ENCODE measurements at regions not wholly inside any gene's neighbourhood (a gene's known extent, or its start where the extent isn't known, plus 50 kb on each side); places are given as distances from the start of the nearest gene placed in this dataset.
A peak's percentile ranks its signal among the peaks of the same experiment; 100 is the strongest.

- Histone ChIP-seq H3K27ac (ENCODE audit: low read length) (no peak overlapping the region; the same call in 1 of the 2 replicates), H3K4me3 (ENCODE audit: low read depth in 2 of 2, low read length in 2 of 2) (no peak overlapping the region), H3K27me3 (ENCODE audit: control insufficient read depth, insufficient read depth, low read length) (no peaks in the 10 kb centered on the region), H3K9me3 (ENCODE audit: control insufficient read depth, insufficient read depth, low read depth, low read length) (no peaks in the 10 kb centered on the region), H3K36me3 (ENCODE audit: control insufficient read depth, insufficient read depth, low read length) (no peaks in the 10 kb centered on the region; the same call in 1 of the 2 replicates), H3K4me1 (ENCODE audit: control insufficient read depth, insufficient read depth, low read length) (peaks cover 12% of the 10 kb centered on the region)
- TF ChIP-seq REST (IDR thresholded peaks at IDR 0.05; ENCODE audit: insufficient read depth in 1 of 2, low read depth in 2 of 2, low read length in 1 of 2) (no peak), POLR2AphosphoS5 (IDR thresholded peaks at IDR 0.05; ENCODE audit: low read depth, low read length) (no peak), TCF7L2 (IDR thresholded peaks at IDR 0.05; ENCODE audit: low read depth, low read length) (no peak), SIN3A (IDR thresholded peaks at IDR 0.05; ENCODE audit: borderline replicate concordance, insufficient read depth, low read depth, low read length) (no peak)
- TF ChIP-seq, protein P1, sequence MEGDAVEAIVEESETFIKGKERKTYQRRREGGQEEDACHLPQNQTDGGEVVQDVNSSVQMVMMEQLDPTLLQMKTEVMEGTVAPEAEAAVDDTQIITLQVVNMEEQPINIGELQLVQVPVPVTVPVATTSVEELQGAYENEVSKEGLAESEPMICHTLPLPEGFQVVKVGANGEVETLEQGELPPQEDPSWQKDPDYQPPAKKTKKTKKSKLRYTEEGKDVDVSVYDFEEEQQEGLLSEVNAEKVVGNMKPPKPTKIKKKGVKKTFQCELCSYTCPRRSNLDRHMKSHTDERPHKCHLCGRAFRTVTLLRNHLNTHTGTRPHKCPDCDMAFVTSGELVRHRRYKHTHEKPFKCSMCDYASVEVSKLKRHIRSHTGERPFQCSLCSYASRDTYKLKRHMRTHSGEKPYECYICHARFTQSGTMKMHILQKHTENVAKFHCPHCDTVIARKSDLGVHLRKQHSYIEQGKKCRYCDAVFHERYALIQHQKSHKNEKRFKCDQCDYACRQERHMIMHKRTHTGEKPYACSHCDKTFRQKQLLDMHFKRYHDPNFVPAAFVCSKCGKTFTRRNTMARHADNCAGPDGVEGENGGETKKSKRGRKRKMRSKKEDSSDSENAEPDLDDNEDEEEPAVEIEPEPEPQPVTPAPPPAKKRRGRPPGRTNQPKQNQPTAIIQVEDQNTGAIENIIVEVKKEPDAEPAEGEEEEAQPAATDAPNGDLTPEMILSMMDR (IDR thresholded peaks at IDR 0.05) = no peak
- CTCF ChIA-PET = interaction anchor here (0.6 kb wide), 1 partner anchor 10 kb away, joined by 3 read pairs; no protein-coding TSS in a partner anchor
- in situ Hi-C loops (cut with HindIII; ENCODE audit: low pct_unique_long_range_greater_than_20kb, low sequenced_read_pairs) (no loop called here), intact Hi-C loops (cut with micrococcal nuclease; ENCODE audit: unreplicated experiment) (no loop called here)
- POLR2A ChIA-PET = no interaction called here
- no TSS peak for BruUV-seq (replicated peaks)
- ATAC-seq = no peak
- DNase-seq (ENCODE audit: low read depth, low spot score) = no peak
These were observed 211.9 kb downstream of the SOCS6 start for GRCh38 chr18:70500748-70501147.

- no TSS peak for BruUV-seq (replicated peaks)
- POLR2A ChIA-PET = no interaction called here
- Histone ChIP-seq H3K27ac (ENCODE audit: low read length) (peak overlapping the region; percentile 83), H3K4me3 (ENCODE audit: low read depth in 2 of 2, low read length in 2 of 2) (no peak overlapping the region), H3K9me3 (ENCODE audit: control insufficient read depth, insufficient read depth, low read depth, low read length) (no peaks in the 10 kb centered on the region), H3K27me3 (ENCODE audit: control insufficient read depth, insufficient read depth, low read length) (no peaks in the 10 kb centered on the region), H3K4me1 (ENCODE audit: control insufficient read depth, insufficient read depth, low read length) (peaks cover 15% of the 10 kb centered on the region), H3K36me3 (ENCODE audit: control insufficient read depth, insufficient read depth, low read length) (no peaks in the 10 kb centered on the region; the same call in 1 of the 2 replicates)
- in situ Hi-C loops (cut with HindIII; ENCODE audit: low pct_unique_long_range_greater_than_20kb, low sequenced_read_pairs) (no loop called here), intact Hi-C loops (cut with micrococcal nuclease; ENCODE audit: unreplicated experiment) (no loop called here)
- TF ChIP-seq SIN3A (IDR thresholded peaks at IDR 0.05; ENCODE audit: borderline replicate concordance, insufficient read depth, low read depth, low read length) (no peak), POLR2AphosphoS5 (IDR thresholded peaks at IDR 0.05; ENCODE audit: low read depth, low read length) (no peak), TCF7L2 (IDR thresholded peaks at IDR 0.05; ENCODE audit: low read depth, low read length) (no peak), REST (IDR thresholded peaks at IDR 0.05; ENCODE audit: insufficient read depth in 1 of 2, low read depth in 2 of 2, low read length in 1 of 2) (no peak)
- TF ChIP-seq, protein P1 (IDR thresholded peaks at IDR 0.05) = no peak
- CTCF ChIA-PET = no interaction called here
- DNase-seq (ENCODE audit: low read depth, low spot score) = no peak
- no peak for ATAC-seq
These were observed 210.4 kb downstream of the SOCS6 start for GRCh38 chr18:70499218-70499691.
